OCI-LY7 (cell line): ENCODE measurements at regions not wholly inside any gene's neighbourhood (a gene's known extent, or its start where the extent isn't known, plus 50 kb on each side); places are given as distances from the start of the nearest gene placed in this dataset.

ENCODE experiments used
- CTCF ChIP-seq: fragments of 200-600 bp; sonication (generic); conservative IDR thresholded peaks from 2 replicates; pipeline ENCODE4 v1.5.1; 2014; ENCODE audit warnings: mild to moderate bottlenecking, antibody characterized with exemption, low read length, moderate library complexity, mixed read lengths
- EZH2phosphoT487 ChIP-seq: fragments of 200-600 bp; sonication (generic); IDR thresholded peaks from 2 replicates; pipeline ENCODE4 v1.6.1; 2018; ENCODE audit warnings: low read depth, borderline replicate concordance, mild to moderate bottlenecking, mixed run types, antibody characterized with exemption, low read length, moderate library complexity, mixed read lengths

- no peak for TF ChIP-seq CTCF
- TF ChIP-seq EZH2phosphoT487: no peak
Observed at GRCh38 chr2:55976681-55977080, 53.1 kb upstream of the EFEMP1 start.
